GM19372 (cell line): ENCODE measurements at regions not wholly inside any gene's neighbourhood (a gene's known extent, or its start where the extent isn't known, plus 50 kb on each side); places are given as distances from the start of the nearest gene placed in this dataset.

ENCODE experiments used
- ATAC-seq: cut with Tn5 transposase; IDR thresholded peaks from one replicate; pipeline ENCODE4 v1.9.1; 2021; ENCODE audit warnings: mild to moderate bottlenecking, low read depth, moderate library complexity; ENCODE audit not compliant: unreplicated experiment

GRCh38 chr4:30837131-30837539 lies 117.0 kb downstream of the PCDH7 start:
- ATAC-seq: no peak

- no peak for ATAC-seq
Observed at GRCh38 chr4:30837861-30838260, 117.7 kb downstream of the PCDH7 start.

- ATAC-seq: no peak
Observed at GRCh38 chr4:30838331-30838730, 118.2 kb downstream of the PCDH7 start.

GRCh38 chr4:30839583-30840520 lies 119.7 kb downstream of the PCDH7 start:
- no peak for ATAC-seq

GRCh38 chr4:30840571-30840970 lies 120.4 kb downstream of the PCDH7 start:
- ATAC-seq: no peak

GRCh38 chr4:30842142-30842541 lies 122.0 kb downstream of the PCDH7 start:
- ATAC-seq: no peak

GRCh38 chr4:30842689-30843088 lies 122.5 kb downstream of the PCDH7 start:
- no peak for ATAC-seq

- no peak for ATAC-seq
Observed at GRCh38 chr4:30844861-30845582, 124.9 kb downstream of the PCDH7 start.

- no peak for ATAC-seq
Observed at GRCh38 chr4:30847167-30847566, 127.0 kb downstream of the PCDH7 start.

- no peak for ATAC-seq
Observed at GRCh38 chr4:30847958-30848357, 127.8 kb downstream of the PCDH7 start.

- no peak for ATAC-seq
Observed at GRCh38 chr4:30854531-30854930, 134.4 kb downstream of the PCDH7 start.

- ATAC-seq: no peak
Observed at GRCh38 chr4:30855232-30855631, 135.1 kb downstream of the PCDH7 start.

GRCh38 chr4:30856795-30857564 lies 136.8 kb downstream of the PCDH7 start:
- no peak for ATAC-seq

GRCh38 chr4:30860978-30861377 lies 140.8 kb downstream of the PCDH7 start:
- no peak for ATAC-seq

- ATAC-seq: no peak
Observed at GRCh38 chr4:30862196-30862595, 142.0 kb downstream of the PCDH7 start.

GRCh38 chr4:30863021-30863420 lies 142.9 kb downstream of the PCDH7 start:
- ATAC-seq: no peak

GRCh38 chr4:30865691-30866090 lies 145.5 kb downstream of the PCDH7 start:
- ATAC-seq: no peak

- ATAC-seq: no peak
Observed at GRCh38 chr4:30866346-30866745, 146.2 kb downstream of the PCDH7 start.

GRCh38 chr4:30866907-30867306 lies 146.7 kb downstream of the PCDH7 start:
- ATAC-seq: no peak

GRCh38 chr4:30867427-30867826 lies 147.3 kb downstream of the PCDH7 start:
- no peak for ATAC-seq
